SK-N-DZ (cell line): ENCODE measurements at regions not wholly inside any gene's neighbourhood (a gene's known extent, or its start where the extent isn't known, plus 50 kb on each side); places are given as distances from the start of the nearest gene placed in this dataset.

Source experiments
- DNase-seq: peaks from one replicate; pipeline ENCODE4 v3.0.0-alpha.2; 2015; ENCODE audit warnings: low spot score
- small RNA-seq, 2 experiments: library from RNA; depleted of rRNA; stranded (forward); fragments of <200 nt; gene quantifications; one replicate each; pipeline ENCODE3, GENCODE V24; 2014

DNA sequence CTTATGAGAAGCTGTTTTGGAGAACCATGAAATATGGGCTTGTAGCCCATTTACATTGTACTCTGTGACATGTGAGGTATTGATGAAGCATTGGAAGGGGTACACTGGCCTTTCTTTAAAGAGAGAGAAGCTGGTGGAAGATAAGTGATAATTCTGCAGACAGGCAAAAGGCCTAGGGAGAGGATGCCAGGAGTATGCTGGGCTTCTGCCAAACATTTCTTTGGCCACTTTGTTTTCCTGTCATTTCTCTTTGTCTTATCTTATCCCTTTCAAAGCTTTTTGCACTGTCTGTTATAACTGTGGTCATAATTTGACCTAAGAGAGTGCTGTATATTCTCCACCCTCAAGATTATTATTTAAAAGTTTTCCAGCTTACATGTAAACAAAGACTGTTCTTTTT, 109.6 kb upstream of the SEMA6D start:
- no peak for DNase-seq

- DNase-seq = peak; percentile 72
Observed at GRCh38 chr15:47609693-47610092, 107.6 kb upstream of the SEMA6D start.

GRCh38 chr15:47610736-47611135, 106.6 kb upstream of the SEMA6D start:
- DNase-seq = no peak

DNA sequence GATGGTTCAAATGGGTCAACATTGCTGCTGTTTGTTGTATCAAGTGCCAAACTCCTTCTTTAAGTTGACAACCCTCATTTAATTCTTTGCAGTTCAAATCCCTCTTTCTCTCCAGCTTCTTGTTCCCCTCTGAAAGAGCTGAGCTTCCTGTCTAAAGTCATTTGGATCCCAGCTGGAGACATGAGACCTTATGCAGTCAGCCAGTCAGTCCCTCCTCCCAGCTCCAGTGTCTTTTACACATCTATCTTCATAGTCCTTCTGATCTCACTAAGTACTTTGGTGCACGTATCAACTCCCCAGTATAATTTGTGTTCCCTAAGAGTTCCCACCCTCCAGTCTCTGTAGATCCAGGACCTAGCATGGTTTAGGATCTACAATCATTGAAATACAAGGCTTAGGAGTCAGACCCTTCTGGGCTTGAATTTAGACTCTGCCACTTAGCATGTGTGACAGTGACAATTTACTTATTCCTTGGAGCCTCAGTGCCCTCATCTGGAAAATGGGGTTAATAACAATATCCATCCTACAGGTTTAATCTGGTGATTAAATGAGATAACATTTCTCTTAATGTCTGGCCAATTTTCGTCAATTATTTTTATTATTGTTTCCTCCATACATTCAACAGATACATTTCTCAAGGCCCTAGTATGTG, 102.8 kb upstream of the SEMA6D start:
- no peak for DNase-seq

DNA sequence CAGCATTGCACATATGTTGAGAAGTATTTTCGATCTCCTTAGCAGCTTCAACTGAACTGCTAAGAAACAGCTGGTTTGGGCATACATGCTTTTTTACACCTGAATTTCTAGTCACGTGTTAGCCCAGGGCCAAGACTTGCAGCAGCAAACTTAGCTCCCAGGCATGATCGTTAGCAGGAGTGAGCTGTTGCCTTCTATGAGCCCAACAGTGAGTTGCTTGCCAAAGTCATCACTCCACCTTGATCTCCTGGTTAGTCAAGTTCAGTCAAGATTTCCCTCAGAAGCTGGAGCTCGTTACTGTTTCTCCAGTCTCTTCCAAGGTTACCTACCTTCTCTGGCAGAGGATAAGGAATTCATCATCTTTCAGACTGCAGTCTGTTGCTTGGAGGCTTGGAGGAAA, 100.4 kb upstream of the SEMA6D start:
- no peak for DNase-seq

DNA sequence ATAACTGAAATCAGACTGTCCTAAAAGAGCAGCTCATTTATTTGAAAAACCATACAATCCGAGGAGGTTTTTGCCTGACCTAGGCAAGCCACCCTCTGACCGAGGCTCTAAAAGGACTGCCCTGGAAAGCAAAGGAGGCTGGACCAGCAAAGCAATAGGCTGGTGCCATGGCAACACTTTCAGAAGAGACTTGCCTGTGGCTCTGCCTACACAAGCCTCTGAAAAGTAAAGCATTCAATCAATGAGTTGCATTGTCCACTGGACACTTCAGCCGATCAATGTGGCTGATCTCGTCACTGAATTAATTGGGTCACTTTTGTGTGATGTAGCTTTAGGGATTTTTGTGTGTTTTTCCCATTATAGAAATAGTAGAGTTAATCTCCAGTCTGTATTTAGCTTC, 99.1 kb upstream of the SEMA6D start:
- no peak for DNase-seq

GRCh38 chr15:47620960-47621681, 96.2 kb upstream of the SEMA6D start:
- no peak for DNase-seq

DNA sequence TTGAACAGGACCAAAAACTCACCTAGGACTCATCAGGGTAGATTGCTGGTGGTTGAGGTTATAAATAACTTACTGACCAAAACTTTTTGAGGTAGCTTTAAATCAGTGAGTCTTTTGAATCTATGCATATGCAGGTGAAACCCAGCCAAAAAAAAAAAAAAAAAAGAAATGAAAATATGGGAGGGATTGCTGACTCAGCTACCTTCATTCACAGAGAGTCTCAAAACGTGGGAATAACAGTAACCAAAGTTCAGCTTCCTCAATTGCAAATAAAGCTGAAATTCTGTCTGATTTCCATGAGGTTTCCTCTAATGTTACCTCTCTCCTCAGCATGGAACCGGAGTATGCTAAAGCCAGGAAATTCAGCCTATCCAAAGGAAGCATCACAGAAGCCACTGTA, 95.2 kb upstream of the SEMA6D start:
- DNase-seq = no peak

DNA sequence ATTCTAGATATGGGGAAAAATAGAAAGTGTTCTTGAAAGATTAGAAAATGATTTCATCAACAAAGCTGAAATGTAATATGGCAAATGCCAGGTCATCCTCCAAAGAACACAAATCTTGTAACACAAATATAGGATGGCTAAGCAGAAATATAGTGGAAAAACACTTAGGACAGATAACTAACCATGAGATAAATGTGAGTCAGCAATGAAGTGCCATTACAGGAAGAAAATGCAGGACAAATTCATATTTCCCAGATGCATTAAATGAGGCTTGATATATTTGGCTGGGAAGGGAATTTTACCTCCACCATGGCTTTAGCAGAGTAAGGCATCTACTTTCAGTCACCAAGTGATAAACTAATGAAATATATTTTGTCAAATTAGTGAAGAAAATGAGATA, 92.8 kb upstream of the SEMA6D start:
- DNase-seq = no peak

DNA sequence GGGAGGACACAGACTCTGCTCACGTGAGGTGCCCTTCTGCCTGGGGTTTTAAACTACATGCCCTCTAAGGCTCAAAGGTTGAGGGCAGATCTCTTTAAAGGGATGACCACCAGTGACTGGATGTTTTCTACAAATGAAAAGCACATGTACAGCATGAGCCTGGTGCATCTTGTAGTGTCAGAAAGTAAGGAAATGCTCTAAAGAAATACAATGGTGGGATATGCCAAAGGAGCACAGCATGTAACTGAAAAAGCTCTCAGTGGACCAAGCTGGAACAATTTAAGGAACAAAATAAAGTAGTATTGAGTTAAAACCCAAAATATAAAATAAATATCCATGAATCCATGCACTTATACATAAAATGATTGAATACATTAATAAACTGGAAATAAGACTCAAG, 78.3 kb upstream of the SEMA6D start:
- no peak for DNase-seq

GRCh38 chr15:47640079-47640478, 77.2 kb upstream of the SEMA6D start:
- DNase-seq = no peak

DNA sequence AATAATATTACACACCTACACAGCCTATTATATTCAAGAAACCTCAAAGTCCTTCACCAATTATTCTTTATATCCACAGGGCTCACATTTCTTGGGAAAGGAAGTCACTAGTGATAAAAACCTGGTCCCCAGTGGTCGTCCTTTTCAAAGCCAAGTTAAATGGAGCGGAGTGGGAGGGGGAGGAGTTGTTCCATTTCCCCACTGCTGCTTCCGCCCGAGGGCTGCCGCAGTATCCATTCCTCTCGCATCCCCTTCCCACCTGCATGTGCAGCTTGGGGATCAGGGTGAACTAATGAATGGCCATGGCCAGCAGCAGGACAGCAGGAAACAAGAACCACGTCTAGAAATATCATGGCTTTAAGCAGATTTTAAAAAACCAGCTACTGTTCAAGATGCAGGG, 76.4 kb upstream of the SEMA6D start:
- no peak for DNase-seq

DNA sequence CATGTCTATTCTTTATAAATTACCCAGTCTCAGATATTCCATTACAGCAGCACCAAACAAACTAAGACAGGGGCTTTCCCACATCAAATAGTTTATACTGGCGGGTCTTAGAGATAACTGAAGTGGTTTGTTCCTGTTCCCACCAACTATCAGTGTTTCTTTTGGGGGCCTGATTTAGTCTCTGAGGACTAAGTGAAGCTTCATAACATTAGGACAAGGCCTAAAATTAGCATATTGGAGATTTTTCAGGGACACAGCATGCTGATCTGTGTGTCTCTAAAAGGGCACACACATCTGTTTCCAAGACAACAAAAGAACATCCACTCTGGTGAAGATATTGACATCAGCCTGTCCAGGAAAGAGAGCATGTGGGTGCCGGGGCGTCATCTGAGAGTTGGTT, 72.6 kb upstream of the SEMA6D start:
- DNase-seq = no peak

DNA sequence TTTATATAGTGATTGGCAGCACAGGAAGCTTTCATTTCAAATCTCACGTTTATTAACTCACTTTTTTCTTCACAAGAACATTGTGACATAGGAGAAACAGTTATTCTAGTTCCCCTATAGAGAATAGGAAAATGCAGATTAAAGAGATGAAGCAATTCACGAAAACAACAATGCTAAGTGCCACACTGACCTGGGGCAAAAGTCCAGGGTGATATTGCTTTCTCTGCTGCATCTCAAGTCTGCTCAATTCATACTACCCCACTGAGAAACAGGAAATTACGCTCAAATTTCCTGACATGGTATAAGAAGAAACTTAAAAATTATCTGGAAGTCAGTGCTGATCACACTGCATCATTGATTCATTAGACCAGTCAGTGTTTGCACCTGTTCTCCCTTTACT, 66.7 kb upstream of the SEMA6D start:
- no peak for DNase-seq

GRCh38 chr15:47652328-47652727, 65.0 kb upstream of the SEMA6D start:
- peak; percentile 80 for DNase-seq

- no peak for DNase-seq
Observed at GRCh38 chr15:47652844-47653243, 64.5 kb upstream of the SEMA6D start.

- no peak for DNase-seq
Observed at GRCh38 chr15:47661661-47662180, 55.6 kb upstream of the SEMA6D start.

DNA sequence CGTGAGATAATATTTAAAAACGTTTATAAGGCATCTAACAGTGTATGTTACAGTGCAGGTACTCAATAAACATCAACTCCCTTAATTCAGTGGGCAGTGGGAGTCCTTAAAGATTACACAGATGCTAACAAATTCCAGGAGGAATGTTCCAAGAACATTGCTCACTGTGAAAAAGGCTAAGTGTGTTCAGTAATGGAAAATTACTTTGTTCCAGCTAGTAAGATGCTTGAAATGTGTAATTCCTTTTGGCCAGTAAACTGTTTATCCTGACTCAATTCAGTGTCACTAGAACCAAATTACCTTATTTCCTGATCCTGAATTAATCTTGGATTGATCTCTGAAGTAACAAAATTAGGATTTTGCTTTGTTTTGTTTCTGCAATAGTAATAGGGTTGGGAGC, 54.2 kb upstream of the SEMA6D start:
- no peak for DNase-seq

Small RNAs in the stretch of these regions (small RNA-seq; reads per million reads assigned to genes)
- gene MTND5P40 = 0 reads per million in 2 experiments
- 0 reads per million in 2 experiments for gene RF01182
- 0 to 2.7 reads per million in 2 experiments for gene RN7SKP139
- gene RNU6-1014P = 0 reads per million in 2 experiments
